GM12872 (cell line): ENCODE measurements at regions not wholly inside any gene's neighbourhood (a gene's known extent, or its start where the extent isn't known, plus 50 kb on each side); places are given as distances from the start of the nearest gene placed in this dataset.

Source experiments
- TF ChIP-seq, protein P1 (sequence below): IDR thresholded peaks from 3 replicates; pipeline ENCODE4 v1.5.1; 2011; ENCODE audit warnings: low read depth, mild to moderate bottlenecking, low read length, moderate library complexity; ENCODE audit not compliant: insufficient read depth

DNA sequence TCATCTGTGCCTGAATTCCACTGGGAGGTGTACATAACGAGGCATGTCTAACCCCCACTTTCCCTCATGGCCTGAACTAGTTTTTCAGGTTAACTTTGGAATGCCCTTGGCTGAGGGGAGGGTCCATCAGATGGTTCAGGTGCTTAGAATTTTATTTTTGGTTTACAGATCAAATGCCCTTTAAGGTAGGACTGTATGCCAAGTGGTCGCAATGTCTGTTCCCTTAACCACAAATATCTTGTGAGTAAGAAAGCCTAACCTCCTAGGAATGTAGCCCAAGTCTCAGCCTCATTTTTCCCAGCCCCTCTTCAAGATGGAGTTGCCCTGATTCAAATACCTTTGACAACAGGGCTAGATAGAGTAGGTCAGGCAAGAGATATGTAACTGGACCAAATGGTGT is 78.4 kb downstream of the RNASET2 start:
- TF ChIP-seq, protein P1, sequence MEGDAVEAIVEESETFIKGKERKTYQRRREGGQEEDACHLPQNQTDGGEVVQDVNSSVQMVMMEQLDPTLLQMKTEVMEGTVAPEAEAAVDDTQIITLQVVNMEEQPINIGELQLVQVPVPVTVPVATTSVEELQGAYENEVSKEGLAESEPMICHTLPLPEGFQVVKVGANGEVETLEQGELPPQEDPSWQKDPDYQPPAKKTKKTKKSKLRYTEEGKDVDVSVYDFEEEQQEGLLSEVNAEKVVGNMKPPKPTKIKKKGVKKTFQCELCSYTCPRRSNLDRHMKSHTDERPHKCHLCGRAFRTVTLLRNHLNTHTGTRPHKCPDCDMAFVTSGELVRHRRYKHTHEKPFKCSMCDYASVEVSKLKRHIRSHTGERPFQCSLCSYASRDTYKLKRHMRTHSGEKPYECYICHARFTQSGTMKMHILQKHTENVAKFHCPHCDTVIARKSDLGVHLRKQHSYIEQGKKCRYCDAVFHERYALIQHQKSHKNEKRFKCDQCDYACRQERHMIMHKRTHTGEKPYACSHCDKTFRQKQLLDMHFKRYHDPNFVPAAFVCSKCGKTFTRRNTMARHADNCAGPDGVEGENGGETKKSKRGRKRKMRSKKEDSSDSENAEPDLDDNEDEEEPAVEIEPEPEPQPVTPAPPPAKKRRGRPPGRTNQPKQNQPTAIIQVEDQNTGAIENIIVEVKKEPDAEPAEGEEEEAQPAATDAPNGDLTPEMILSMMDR: no peak

DNA sequence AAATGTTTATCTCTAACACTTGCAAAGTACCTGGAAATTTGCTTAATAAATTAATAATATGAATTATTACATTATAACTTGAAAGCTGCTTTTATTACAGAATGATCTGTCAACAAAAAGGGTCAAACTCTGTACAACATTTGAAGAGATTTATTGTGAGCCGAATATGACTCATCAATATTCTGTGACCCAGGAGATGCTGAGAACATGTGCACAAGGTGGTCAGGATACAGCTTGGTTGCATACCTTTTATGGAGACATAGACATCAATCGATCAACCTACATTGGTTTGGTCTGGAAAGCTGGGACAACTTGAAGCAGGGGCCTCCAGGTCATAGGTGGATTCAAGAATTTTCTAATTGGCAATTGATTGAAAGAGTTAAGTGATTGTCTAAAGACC is 79.0 kb downstream of the RNASET2 start:
- TF ChIP-seq, protein P1: no peak

DNA sequence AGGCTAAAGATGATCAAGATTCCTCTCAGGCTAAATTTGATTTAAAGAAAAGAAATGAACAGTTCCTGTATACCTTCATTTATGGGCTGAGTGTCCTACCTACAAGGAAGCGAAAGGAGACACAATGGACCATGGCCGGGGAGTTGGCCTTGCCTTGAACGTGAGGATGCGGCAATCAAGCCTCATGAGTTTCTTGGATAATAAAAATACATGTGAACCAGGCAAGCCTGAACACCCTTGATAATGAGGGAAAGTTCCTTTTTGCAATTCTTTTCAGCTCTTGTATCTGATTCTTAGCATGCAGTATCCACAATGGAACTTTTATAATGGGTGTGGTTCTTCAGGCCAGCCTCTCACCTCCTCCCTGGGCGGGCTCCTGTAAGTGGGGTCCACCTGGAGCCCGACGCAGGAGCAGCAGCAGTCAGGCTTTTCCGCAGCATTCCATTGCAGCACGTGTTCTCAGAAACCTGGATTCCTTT is 83.8 kb downstream of the RNASET2 start:
- TF ChIP-seq, protein P1: no peak

DNA sequence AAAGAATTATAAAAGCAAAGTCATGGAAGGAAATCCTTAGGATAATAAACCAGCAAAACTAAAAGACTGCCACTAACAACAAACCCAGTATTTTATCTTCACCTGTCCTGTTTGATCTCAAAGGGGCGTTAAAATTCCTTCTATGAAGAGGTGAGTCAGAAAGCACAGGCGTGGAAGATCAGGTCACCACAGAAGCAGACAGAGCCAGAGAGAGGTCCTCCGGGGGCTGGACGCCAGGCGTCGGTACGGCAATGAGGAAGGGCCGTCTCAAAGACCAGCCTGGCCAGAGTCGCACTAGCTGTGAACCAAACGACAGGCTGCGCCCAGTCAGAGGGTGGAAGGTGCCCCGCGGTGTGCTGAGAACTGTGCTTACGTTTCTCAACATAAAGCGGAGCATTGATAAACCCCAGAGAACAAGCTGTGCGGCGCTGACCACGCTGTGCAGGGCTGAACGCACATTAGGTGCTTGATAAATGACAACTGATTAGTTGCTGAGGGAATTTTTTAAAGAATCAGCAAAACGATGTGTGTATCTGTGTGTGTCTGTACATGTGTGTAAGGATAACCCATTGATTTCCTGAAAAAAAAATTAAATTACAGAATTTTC is 85.6 kb downstream of the RNASET2 start:
- TF ChIP-seq, protein P1: no peak

DNA sequence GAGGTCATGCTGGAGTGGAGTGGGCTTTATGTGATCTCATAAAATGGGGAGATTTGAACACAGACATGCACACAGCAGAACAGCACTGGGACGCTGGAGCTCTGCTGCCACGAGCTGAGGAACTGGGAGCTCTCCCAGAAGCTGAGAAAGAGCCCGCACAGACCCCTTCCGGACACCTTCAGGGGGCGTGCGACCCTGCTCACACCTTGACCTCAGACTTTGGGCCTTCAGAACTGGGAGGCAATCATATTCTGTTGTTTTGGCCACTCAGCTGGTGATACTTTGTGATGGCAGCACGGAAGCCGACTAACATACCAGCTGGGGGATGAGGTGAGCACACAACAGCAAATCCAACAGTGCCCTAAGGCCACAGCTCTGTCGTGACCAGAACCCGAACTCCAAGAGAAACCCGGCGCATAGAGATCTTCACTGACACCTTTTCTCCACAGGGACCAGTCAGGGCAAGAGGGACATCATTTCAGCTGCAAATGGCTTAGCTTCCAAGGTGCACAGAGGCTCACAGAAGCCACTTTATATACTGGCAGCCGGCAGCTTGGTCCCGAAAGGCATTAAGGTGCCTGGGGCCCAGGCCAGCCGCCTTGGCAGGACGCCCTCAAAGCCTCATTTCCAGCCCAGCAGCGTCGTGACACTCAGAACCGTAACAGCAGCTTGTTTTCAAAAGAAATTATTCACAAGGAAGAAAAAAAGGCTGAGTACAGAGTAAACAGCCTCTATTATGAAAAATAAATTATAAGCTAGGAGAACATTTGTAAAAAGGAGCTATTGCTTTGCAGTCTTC is 89.3 kb downstream of the RNASET2 start:
- TF ChIP-seq, protein P1: no peak

DNA sequence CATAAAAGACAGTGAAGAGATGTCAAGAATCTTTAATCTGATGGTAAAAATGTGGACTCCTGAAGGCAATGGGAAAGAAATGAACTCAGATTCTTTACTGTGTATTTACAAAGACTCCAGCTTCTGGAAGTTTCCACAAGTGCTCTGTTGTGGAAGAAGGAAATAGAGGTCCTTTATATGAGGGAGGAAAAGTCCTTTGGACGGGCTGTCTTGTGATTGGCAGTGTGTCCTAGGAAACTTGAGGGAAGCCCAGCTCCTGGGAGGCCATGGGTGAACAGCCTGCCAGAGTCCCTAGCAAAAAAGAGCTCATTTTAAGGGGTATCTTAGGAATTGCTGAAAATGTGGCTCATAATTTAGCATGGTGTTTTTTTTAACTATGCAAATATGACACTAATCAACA is 92.0 kb downstream of the RNASET2 start:
- TF ChIP-seq, protein P1: no peak

DNA sequence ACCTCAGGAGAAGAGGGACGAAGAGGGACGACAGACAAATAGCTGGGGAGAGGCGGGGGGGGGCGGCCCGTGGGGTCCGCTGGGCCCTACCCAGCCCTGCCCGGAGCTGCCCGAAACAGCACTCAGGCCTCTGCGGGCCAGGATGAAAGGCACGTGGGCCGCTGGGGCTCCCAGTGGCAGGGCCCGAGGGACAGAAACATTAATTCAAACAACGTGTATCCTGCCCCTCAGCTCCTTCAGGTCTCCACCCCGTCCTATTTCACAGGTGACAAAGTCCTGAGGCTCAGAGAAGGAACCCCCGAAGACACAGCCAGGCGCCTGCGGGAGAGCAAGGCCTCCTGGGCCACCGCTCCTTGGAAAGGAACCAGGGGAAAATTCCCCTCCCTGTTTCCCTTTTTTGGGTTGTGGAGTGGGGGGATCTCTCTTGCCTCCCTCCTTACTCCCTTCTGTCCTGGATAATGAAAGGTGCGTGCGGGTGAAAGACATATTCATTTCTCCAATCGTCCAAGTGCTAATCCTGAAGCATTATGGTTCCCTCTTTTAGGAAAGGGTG is 93.3 kb downstream of the RNASET2 start:
- TF ChIP-seq, protein P1: no peak
